Thoracic aorta (tissue), 2 donors: ENCODE measurements at regions not wholly inside any gene's neighbourhood (a gene's known extent, or its start where the extent isn't known, plus 50 kb on each side); places are given as distances from the start of the nearest gene placed in this dataset.

ENCODE experiments used
- ATAC-seq: fragments of 150-250 bp; one replicate; pipeline ENCODE4 v1.8.0; 2017; ENCODE audit warnings: low read depth; ENCODE audit not compliant: insufficient number of reproducible peaks, low FRiP score
- DNase-seq: peaks from one replicate; pipeline ENCODE4 v3.0.0-alpha.2; 2020; ENCODE audit warnings: low spot score
- H3K27ac ChIP-seq, 2 donors: fragments of 200-600 bp; sonication (generic); 1 replicate in 1 of 2; 2 replicates in 1 of 2; pipeline ENCODE4 v1.5.1; 2016; ENCODE audit warnings: mild to moderate bottlenecking in 2 of 2, moderate library complexity in 2 of 2
- H3K27me3 ChIP-seq: fragments of 200-600 bp; sonication (generic); replicated peaks from 2 replicates; pipeline ENCODE4 v1.6.0; 2016; ENCODE audit warnings: mild to moderate bottlenecking; ENCODE audit not compliant: insufficient read depth
- H3K36me3 ChIP-seq: fragments of 200-600 bp; sonication (generic); one replicate; pipeline ENCODE4 v1.5.1; 2016
- H3K4me1 ChIP-seq, 2 donors: fragments of 200-600 bp; sonication (generic); 1 replicate in 1 of 2; 2 replicates in 1 of 2; pipeline versions ENCODE4 v1.5.1 to v1.6.0; 2016; ENCODE audit warnings: low read depth in 2 of 2, mild to moderate bottlenecking in 1 of 2; ENCODE audit not compliant: control insufficient read depth in 1 of 2
- H3K4me3 ChIP-seq: fragments of 200-600 bp; sonication (generic); 2 replicates; pipeline ENCODE4 v1.5.1; 2016; ENCODE audit warnings: mild to moderate bottlenecking
- H3K9me3 ChIP-seq: fragments of 200-600 bp; sonication (generic); 2 replicates; pipeline ENCODE4 v1.5.1; 2016
- TF ChIP-seq, protein P1 (sequence below): fragments of 200-600 bp; sonication (generic); IDR thresholded peaks from one replicate; pipeline ENCODE4 v1.5.1; 2019; ENCODE audit warnings: antibody characterized with exemption

GRCh38 chr11:115627071-115627470 is 122.9 kb upstream of the CADM1 start:
- Histone ChIP-seq H3K4me3 (no peak overlapping the region), H3K36me3 (no peaks in the 10 kb centered on the region), H3K27ac (no peak overlapping the region), H3K27me3 (no peaks in the 10 kb centered on the region), H3K4me1 (peaks cover 8 to 14% of the 10 kb centered on the region in 2 donors), H3K9me3 (no peaks in the 10 kb centered on the region)
- no peak for ATAC-seq
- TF ChIP-seq, protein P1, sequence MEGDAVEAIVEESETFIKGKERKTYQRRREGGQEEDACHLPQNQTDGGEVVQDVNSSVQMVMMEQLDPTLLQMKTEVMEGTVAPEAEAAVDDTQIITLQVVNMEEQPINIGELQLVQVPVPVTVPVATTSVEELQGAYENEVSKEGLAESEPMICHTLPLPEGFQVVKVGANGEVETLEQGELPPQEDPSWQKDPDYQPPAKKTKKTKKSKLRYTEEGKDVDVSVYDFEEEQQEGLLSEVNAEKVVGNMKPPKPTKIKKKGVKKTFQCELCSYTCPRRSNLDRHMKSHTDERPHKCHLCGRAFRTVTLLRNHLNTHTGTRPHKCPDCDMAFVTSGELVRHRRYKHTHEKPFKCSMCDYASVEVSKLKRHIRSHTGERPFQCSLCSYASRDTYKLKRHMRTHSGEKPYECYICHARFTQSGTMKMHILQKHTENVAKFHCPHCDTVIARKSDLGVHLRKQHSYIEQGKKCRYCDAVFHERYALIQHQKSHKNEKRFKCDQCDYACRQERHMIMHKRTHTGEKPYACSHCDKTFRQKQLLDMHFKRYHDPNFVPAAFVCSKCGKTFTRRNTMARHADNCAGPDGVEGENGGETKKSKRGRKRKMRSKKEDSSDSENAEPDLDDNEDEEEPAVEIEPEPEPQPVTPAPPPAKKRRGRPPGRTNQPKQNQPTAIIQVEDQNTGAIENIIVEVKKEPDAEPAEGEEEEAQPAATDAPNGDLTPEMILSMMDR: no peak
- no peak for DNase-seq

DNA sequence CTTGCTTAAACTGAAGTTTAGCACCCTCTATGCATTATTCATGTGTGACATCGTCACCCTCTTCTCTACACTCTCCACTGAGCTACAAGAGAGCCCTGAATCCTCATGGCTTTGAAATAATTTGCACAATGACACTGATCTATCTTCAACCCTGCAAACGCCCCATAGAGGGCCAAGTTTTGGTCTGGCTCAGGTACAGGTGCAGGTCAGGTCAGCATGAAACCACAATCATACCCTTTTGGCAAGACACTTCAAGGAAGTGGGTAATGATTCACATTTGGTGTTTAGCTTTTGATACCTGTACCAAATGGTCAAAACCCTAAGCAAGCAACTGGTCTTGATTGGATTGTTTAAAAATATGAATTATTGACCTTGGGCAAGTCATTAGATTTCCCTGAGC is 122.2 kb upstream of the CADM1 start:
- TF ChIP-seq, protein P1: no peak
- ATAC-seq: no peak

DNA sequence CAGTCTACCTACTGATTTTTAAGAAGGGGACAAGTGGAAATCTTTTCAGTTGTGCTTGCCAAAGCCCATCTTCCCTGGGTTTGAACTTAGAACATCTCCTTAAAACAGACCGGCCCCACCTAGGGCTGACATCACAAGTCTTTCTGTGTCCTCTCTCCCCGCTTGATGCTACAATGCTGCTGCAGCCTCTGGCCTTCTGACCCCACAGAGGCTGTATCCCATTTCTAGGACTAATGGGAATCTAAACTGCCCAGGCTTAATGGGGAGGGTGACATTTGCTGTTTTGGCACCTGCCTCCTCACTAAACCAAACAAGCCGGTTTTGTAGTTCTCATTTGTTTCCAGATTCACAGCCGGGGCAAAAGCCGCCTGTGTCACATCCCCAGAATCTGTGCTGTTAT is 121.3 kb upstream of the CADM1 start:
- Histone ChIP-seq H3K4me3 (no peak overlapping the region), H3K27ac (no peak overlapping the region), H3K27me3 (no peaks in the 10 kb centered on the region), H3K9me3 (no peaks in the 10 kb centered on the region), H3K36me3 (no peaks in the 10 kb centered on the region), H3K4me1 (peaks cover 8 to 17% of the 10 kb centered on the region in 2 donors)
- DNase-seq (no peak), ATAC-seq (no peak)
- TF ChIP-seq, protein P1: no peak

More for the DNA sequence above, 122.2 kb upstream of the CADM1 start:
- DNase-seq: no peak
- Histone ChIP-seq H3K4me1 (peaks cover 8 to 17% of the 10 kb centered on the region in 2 donors), H3K4me3 (no peak overlapping the region), H3K9me3 (no peaks in the 10 kb centered on the region), H3K27ac (no peak overlapping the region), H3K27me3 (no peaks in the 10 kb centered on the region), H3K36me3 (no peaks in the 10 kb centered on the region)

GRCh38 chr11:115624065-115624464 is 119.8 kb upstream of the CADM1 start:
- TF ChIP-seq, protein P1: no peak
- DNase-seq (no peak), ATAC-seq (no peak)
- H3K4me1 ChIP-seq: peaks cover 8 to 17% of the 10 kb centered on the region in 2 donors
- no peak overlapping the region for H3K4me3 ChIP-seq
- H3K36me3 ChIP-seq: no peaks in the 10 kb centered on the region
- no peaks in the 10 kb centered on the region for H3K9me3 ChIP-seq
- no peak overlapping the region for H3K27ac ChIP-seq
- no peaks in the 10 kb centered on the region for H3K27me3 ChIP-seq

DNA sequence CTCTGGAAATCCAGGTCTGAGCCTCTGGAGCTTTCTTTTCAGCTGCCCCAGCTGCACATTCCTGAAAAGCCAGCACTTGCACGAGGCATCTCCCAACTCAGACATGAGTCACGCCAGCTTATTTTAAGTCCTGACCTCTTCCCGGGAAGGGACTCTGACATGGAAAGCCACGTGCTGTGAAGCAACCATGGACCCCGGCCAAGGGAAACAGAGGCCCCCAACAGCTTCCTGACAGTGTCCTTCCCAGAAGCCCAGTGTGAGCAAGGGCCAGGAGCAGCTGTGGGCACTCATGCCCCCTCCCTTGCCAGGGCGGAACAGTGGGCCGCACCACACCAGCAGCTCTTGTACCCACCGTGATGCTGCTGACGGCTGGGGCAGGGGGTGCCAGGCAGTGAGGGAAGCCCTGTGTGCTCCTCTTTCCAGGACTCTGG is 118.8 kb upstream of the CADM1 start:
- Histone ChIP-seq H3K27me3 (no peaks in the 10 kb centered on the region), H3K27ac (peak overlapping the region in 1 of 2 donors; percentile 61), H3K9me3 (no peaks in the 10 kb centered on the region), H3K36me3 (no peaks in the 10 kb centered on the region), H3K4me1 (peaks cover 8 to 17% of the 10 kb centered on the region in 2 donors), H3K4me3 (no peak overlapping the region)
- ATAC-seq (peak; percentile 81), DNase-seq (peak; percentile 59)
- TF ChIP-seq, protein P1: no peak
